ENCODE measurements at regions not wholly inside any gene's neighbourhood (a gene's known extent, or its start where the extent isn't known, plus 50 kb on each side); places are given as distances from the start of the nearest gene placed in this dataset.

DNA sequence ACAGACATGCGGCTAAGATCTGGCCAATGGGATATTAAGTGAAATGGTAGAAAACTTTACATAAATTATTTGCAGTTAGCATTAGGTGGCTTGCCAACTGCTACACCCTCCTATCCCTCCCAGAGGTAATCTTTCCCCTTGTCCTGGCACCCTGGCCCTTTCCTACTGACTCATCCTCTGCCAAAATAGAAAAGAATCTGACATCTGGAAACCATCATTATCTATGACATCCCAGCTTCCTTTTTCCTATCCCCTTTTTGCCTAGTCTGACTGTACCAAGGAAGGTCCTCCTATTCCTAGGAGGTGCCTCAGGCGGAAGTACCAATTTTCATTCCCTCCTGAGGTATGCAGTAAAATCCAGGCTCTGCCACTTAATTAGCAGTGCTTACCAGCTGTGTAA is 163.6 kb upstream of the KLF3 start:
- Mint-ChIP-seq H3K27me3 (no peaks in the 10 kb centered on the region), H3K27ac (ENCODE audit: low read depth) (no peak overlapping the region), H3K9me3 (no peaks in the 10 kb centered on the region), H3K36me3 (ENCODE audit: insufficient read depth) (no peaks in the 10 kb centered on the region), H3K4me3 (no peak overlapping the region), H3K4me1 (peaks cover 15% of the 10 kb centered on the region)
- no peak for DNase-seq (ENCODE audit: low spot score in 2 of 2)
- ATAC-seq (replicated peaks; ENCODE audit: extremely low read depth, poor library complexity, severe bottlenecking), result no peak

GRCh38 chr4:38501698-38502097 is 162.3 kb upstream of the KLF3 start:
- Mint-ChIP-seq H3K9me3 (no peaks in the 10 kb centered on the region), H3K4me1 (peaks cover 28% of the 10 kb centered on the region), H3K27me3 (no peaks in the 10 kb centered on the region), H3K36me3 (ENCODE audit: insufficient read depth) (no peaks in the 10 kb centered on the region), H3K27ac (ENCODE audit: low read depth) (no peak overlapping the region), H3K4me3 (no peak overlapping the region)
- no peak for ATAC-seq (replicated peaks; ENCODE audit: extremely low read depth, poor library complexity, severe bottlenecking)
- no peak for DNase-seq (ENCODE audit: low spot score in 2 of 2)

- Mint-ChIP-seq H3K36me3 (ENCODE audit: insufficient read depth) (no peaks in the 10 kb centered on the region), H3K9me3 (no peaks in the 10 kb centered on the region), H3K27me3 (no peaks in the 10 kb centered on the region), H3K4me1 (peaks cover 48% of the 10 kb centered on the region), H3K4me3 (peak overlapping the region; percentile 66), H3K27ac (ENCODE audit: low read depth) (peak overlapping the region; percentile 64)
- no peak for ATAC-seq (replicated peaks; ENCODE audit: extremely low read depth, poor library complexity, severe bottlenecking)
- DNase-seq (ENCODE audit: low spot score in 2 of 2), result no peak
Observed at GRCh38 chr4:38503689-38504395, 160.2 kb upstream of the KLF3 start.

DNA sequence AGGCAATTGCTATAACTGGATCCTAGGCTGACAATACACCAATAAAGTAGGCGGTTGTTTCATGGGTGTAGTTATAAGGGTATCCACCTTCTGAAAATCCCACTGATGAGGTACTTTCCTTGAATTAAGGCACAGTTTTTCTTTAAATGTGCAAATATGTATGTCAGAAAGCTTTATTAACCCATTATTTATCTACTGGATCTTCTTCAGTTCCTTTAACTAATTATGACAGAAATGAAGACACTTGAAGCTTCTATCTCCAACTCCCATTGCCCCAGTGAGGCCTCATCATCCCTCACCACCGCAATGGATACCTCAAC is 159.6 kb upstream of the KLF3 start:
- Mint-ChIP-seq H3K9me3 (no peaks in the 10 kb centered on the region), H3K27me3 (no peaks in the 10 kb centered on the region), H3K27ac (ENCODE audit: low read depth) (peak overlapping the region; percentile 64), H3K4me3 (peak overlapping the region; percentile 66), H3K36me3 (ENCODE audit: insufficient read depth) (no peaks in the 10 kb centered on the region), H3K4me1 (peaks cover 53% of the 10 kb centered on the region)
- no peak for ATAC-seq (replicated peaks; ENCODE audit: extremely low read depth, poor library complexity, severe bottlenecking)
- no peak for DNase-seq (ENCODE audit: low spot score in 2 of 2)

GRCh38 chr4:38509551-38509950 is 154.4 kb upstream of the KLF3 start:
- H3K27me3 Mint-ChIP-seq, result no peaks in the 10 kb centered on the region
- H3K4me3 Mint-ChIP-seq, result peak overlapping the region; percentile 65
- DNase-seq (ENCODE audit: low spot score in 2 of 2) (peak; percentile 20 to 47), ATAC-seq (replicated peaks; ENCODE audit: extremely low read depth, poor library complexity, severe bottlenecking) (peak; percentile 96)
- peaks cover 17% of the 10 kb centered on the region for H3K36me3 Mint-ChIP-seq (ENCODE audit: insufficient read depth)
- H3K4me1 Mint-ChIP-seq, result peaks cover 83% of the 10 kb centered on the region
- no peaks in the 10 kb centered on the region for H3K9me3 Mint-ChIP-seq
- peak overlapping the region; percentile 82 for H3K27ac Mint-ChIP-seq (ENCODE audit: low read depth)

GRCh38 chr4:38510201-38510600 is 153.8 kb upstream of the KLF3 start:
- no peak for DNase-seq (ENCODE audit: low spot score in 2 of 2)
- Mint-ChIP-seq H3K27ac (ENCODE audit: low read depth) (peak overlapping the region; percentile 82), H3K36me3 (ENCODE audit: insufficient read depth) (peaks cover 17% of the 10 kb centered on the region), H3K4me1 (peaks cover 85% of the 10 kb centered on the region), H3K27me3 (no peaks in the 10 kb centered on the region), H3K9me3 (no peaks in the 10 kb centered on the region), H3K4me3 (peak overlapping the region; percentile 65)
- peak; percentile 15 for ATAC-seq (replicated peaks; ENCODE audit: extremely low read depth, poor library complexity, severe bottlenecking)

- H3K4me3 Mint-ChIP-seq, result peak overlapping the region; percentile 65
- ATAC-seq (replicated peaks; ENCODE audit: extremely low read depth, poor library complexity, severe bottlenecking), result no peak
Observed at GRCh38 chr4:38511702-38512101, 152.3 kb upstream of the KLF3 start.

DNA sequence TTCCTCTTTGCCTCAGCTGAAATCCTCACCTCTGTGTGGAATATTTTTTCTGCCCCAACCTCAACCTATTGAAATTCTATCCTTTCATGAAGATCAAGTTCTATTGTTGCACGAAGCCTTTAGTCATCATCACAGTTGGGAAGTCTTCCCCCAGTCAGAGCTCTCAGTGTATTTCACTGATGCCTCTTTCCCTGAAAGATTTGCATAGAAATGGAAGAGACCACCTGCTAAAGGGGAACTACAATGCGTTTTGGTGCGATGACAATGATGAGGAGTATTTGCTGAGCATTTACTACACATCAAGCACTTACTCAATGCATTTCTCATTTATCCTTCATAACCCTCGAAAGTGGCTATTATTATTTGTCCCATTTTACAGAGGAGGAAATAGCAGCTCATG is 151.2 kb upstream of the KLF3 start:
- DNase-seq (ENCODE audit: low spot score in 2 of 2) (no peak), ATAC-seq (replicated peaks; ENCODE audit: extremely low read depth, poor library complexity, severe bottlenecking) (no peak)
- Mint-ChIP-seq H3K27ac (ENCODE audit: low read depth) (peak overlapping the region; percentile 45), H3K4me1 (peaks cover 80% of the 10 kb centered on the region), H3K9me3 (no peaks in the 10 kb centered on the region), H3K36me3 (ENCODE audit: insufficient read depth) (peaks cover 24% of the 10 kb centered on the region), H3K27me3 (no peaks in the 10 kb centered on the region), H3K4me3 (peak overlapping the region; percentile 55)

More at GRCh38 chr4:38511702-38512101, 152.3 kb upstream of the KLF3 start:
- Mint-ChIP-seq H3K27me3 (no peaks in the 10 kb centered on the region), H3K9me3 (no peaks in the 10 kb centered on the region), H3K27ac (ENCODE audit: low read depth) (peak overlapping the region; percentile 82), H3K4me1 (peaks cover 84% of the 10 kb centered on the region), H3K36me3 (ENCODE audit: insufficient read depth) (peaks cover 21% of the 10 kb centered on the region)
- no peak for DNase-seq (ENCODE audit: low spot score in 2 of 2)

GRCh38 chr4:38514465-38515146 is 149.4 kb upstream of the KLF3 start:
- DNase-seq (ENCODE audit: low spot score in 2 of 2) (no peak), ATAC-seq (replicated peaks; ENCODE audit: extremely low read depth, poor library complexity, severe bottlenecking) (no peak)
- H3K36me3 Mint-ChIP-seq (ENCODE audit: insufficient read depth), result peaks cover 31% of the 10 kb centered on the region
- H3K27me3 Mint-ChIP-seq, result no peaks in the 10 kb centered on the region
- no peaks in the 10 kb centered on the region for H3K9me3 Mint-ChIP-seq
- H3K4me3 Mint-ChIP-seq, result peak overlapping the region; percentile 47
- H3K27ac Mint-ChIP-seq (ENCODE audit: low read depth), result no peak overlapping the region
- H3K4me1 Mint-ChIP-seq, result peaks cover 67% of the 10 kb centered on the region

DNA sequence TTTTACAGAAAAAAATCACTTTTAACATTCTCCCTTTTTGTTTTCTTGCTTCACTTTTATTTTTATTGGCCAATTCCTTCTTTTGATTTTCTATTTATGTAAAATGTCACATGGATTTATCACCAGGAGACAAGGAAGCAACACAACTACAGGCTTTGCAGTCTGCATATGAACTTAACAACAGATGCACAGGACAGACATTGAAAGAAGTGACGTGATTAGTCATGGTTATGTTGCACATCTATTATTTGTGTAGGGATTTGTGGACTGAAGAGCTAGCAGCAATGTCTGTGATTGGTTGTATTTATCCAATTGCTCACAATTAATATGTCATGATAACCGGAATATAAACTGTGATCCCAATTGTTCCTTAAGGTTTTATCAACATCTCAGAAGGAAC is 147.8 kb upstream of the KLF3 start:
- H3K27ac Mint-ChIP-seq (ENCODE audit: low read depth), result no peak overlapping the region
- H3K4me3 Mint-ChIP-seq, result peak overlapping the region; percentile 34
- H3K36me3 Mint-ChIP-seq (ENCODE audit: insufficient read depth), result peaks cover 29% of the 10 kb centered on the region

GRCh38 chr4:38519666-38520065 is 144.3 kb upstream of the KLF3 start:
- Mint-ChIP-seq H3K27ac (ENCODE audit: low read depth) (no peak overlapping the region), H3K27me3 (no peaks in the 10 kb centered on the region), H3K4me3 (no peak overlapping the region), H3K9me3 (no peaks in the 10 kb centered on the region), H3K36me3 (ENCODE audit: insufficient read depth) (peaks cover 14% of the 10 kb centered on the region), H3K4me1 (peaks cover 46% of the 10 kb centered on the region)
- no peak for DNase-seq (ENCODE audit: low spot score in 2 of 2)
- no peak for ATAC-seq (replicated peaks; ENCODE audit: extremely low read depth, poor library complexity, severe bottlenecking)

More for the DNA sequence above, 147.8 kb upstream of the KLF3 start:
- no peaks in the 10 kb centered on the region for H3K27me3 Mint-ChIP-seq
- DNase-seq (ENCODE audit: low spot score in 2 of 2) (no peak), ATAC-seq (replicated peaks; ENCODE audit: extremely low read depth, poor library complexity, severe bottlenecking) (no peak)
- H3K4me1 Mint-ChIP-seq, result peaks cover 52% of the 10 kb centered on the region
- H3K9me3 Mint-ChIP-seq, result no peaks in the 10 kb centered on the region

GRCh38 chr4:38523054-38523453 is 140.9 kb upstream of the KLF3 start:
- Mint-ChIP-seq H3K36me3 (ENCODE audit: insufficient read depth) (peaks cover 6% of the 10 kb centered on the region), H3K27me3 (no peaks in the 10 kb centered on the region), H3K4me3 (peak overlapping the region; percentile 75), H3K4me1 (peaks cover 37% of the 10 kb centered on the region), H3K27ac (ENCODE audit: low read depth) (peak overlapping the region; percentile 32), H3K9me3 (no peaks in the 10 kb centered on the region)
- ATAC-seq (replicated peaks; ENCODE audit: extremely low read depth, poor library complexity, severe bottlenecking), result no peak
- no peak for DNase-seq (ENCODE audit: low spot score in 2 of 2)
